IMR-90 (cell line): ENCODE measurements at regions not wholly inside any gene's neighbourhood (a gene's known extent, or its start where the extent isn't known, plus 50 kb on each side); places are given as distances from the start of the nearest gene placed in this dataset.

Source experiments
- ATAC-seq: fragments of 200-7000 bp; cut with Tn5 transposase; 2 replicates; pipeline ENCODE4 v1.9.1; 2020; ENCODE audit warnings: low read depth, mild to moderate bottlenecking, moderate library complexity
- BruUV-seq: library from RNA; stranded (reverse); fragments of 400-500 nt; replicated peaks from 2 replicates; lab custom pipeline; 2021; lab: Mats Ljungman, UMichigan
- CTCF ChIA-PET: fragments of 300-600 bp; formaldehyde crosslinking; extraction: SDS; loops from one replicate; lab custom pipeline; 2021; ENCODE audit warnings: antibody characterized with exemption; lab: Yijun Ruan, JAX
- POLR2A ChIA-PET: fragments of 300-600 bp; sonication (Branson Sonifier 250); formaldehyde crosslinking; loops from one replicate; lab custom pipeline; 2022; ENCODE audit warnings: antibody characterized with exemption; ENCODE audit not compliant: unreplicated experiment; lab: Charles Lee
- DNase-seq: peaks from one replicate; pipeline ENCODE4 v3.0.0; 2013
- H2AFZ ChIP-seq: replicated peaks from 2 replicates; pipeline ENCODE3; 2013; ENCODE audit warnings: low read length, mild to moderate bottlenecking; ENCODE audit not compliant: poor library complexity
- H2AK5ac ChIP-seq: 2 replicates; pipeline ENCODE4 v1.6.1; 2013; ENCODE audit warnings: low read depth, low read length, inconsistent platforms
- H2AK9ac ChIP-seq: replicated peaks from 2 replicates; pipeline ENCODE3; 2013; ENCODE audit warnings: mild to moderate bottlenecking, low read depth, low read length, moderate library complexity; ENCODE audit not compliant: poor library complexity
- H2BK120ac ChIP-seq: 2 replicates; pipeline ENCODE4 v1.6.1; 2013; ENCODE audit warnings: low read depth, low read length, inconsistent platforms
- H2BK15ac ChIP-seq: 3 replicates; pipeline ENCODE4 v1.6.1; 2013; ENCODE audit warnings: low read depth, low read length, inconsistent platforms
- H2BK20ac ChIP-seq: 2 replicates; pipeline ENCODE4 v1.6.1; 2013; ENCODE audit warnings: low read depth, mild to moderate bottlenecking, inconsistent platforms, low read length, moderate library complexity
- H2BK5ac ChIP-seq: 2 replicates; pipeline ENCODE4 v1.6.1; 2013; ENCODE audit warnings: mild to moderate bottlenecking, low read depth, low read length, inconsistent platforms; ENCODE audit not compliant: poor library complexity, severe bottlenecking
- H3K14ac ChIP-seq: replicated peaks from 2 replicates; pipeline ENCODE4 v1.6.1; 2013; ENCODE audit warnings: low read depth, low read length, inconsistent platforms
- H3K18ac ChIP-seq: 2 replicates; pipeline ENCODE4 v1.6.1; 2013; ENCODE audit warnings: low read depth, low read length, control low read depth
- H3K23ac ChIP-seq: 2 replicates; pipeline ENCODE4 v1.6.1; 2013; ENCODE audit warnings: low read depth, low read length, inconsistent platforms
- H3K27ac ChIP-seq: 2 replicates; pipeline ENCODE4 v1.5.1; 2013; ENCODE audit warnings: mild to moderate bottlenecking, control low read depth, low read length; ENCODE audit not compliant: insufficient read depth
- H3K27me3 ChIP-seq: 2 replicates; pipeline ENCODE4 v1.6.1; 2013; ENCODE audit warnings: low read length; ENCODE audit not compliant: control insufficient read depth, insufficient read depth
- H3K36me3 ChIP-seq: 2 replicates; pipeline ENCODE4 v1.6.1; 2013; ENCODE audit warnings: low read length, mixed read lengths; ENCODE audit not compliant: control insufficient read depth, insufficient read depth
- H3K4ac ChIP-seq: 2 replicates; pipeline ENCODE4 v1.6.1; 2013; ENCODE audit warnings: low read depth, low read length, inconsistent platforms
- H3K4me1 ChIP-seq: 2 replicates; pipeline ENCODE4 v1.6.1; 2013; ENCODE audit warnings: low read length, mixed read lengths; ENCODE audit not compliant: control insufficient read depth, insufficient read depth
- H3K4me2 ChIP-seq: 2 replicates; pipeline ENCODE4 v1.6.1; 2013; ENCODE audit warnings: low read depth, mild to moderate bottlenecking, control low read depth, low read length, moderate library complexity
- H3K4me3 ChIP-seq: 2 replicates; pipeline ENCODE4 v1.5.1; 2013; ENCODE audit warnings: low read depth, mild to moderate bottlenecking, control low read depth, low read length, moderate library complexity; ENCODE audit not compliant: insufficient read depth
- H3K56ac ChIP-seq: 2 replicates; pipeline ENCODE4 v1.6.1; 2013; ENCODE audit warnings: low read length, inconsistent platforms; ENCODE audit not compliant: insufficient read depth; ENCODE audit errors: extremely low read depth
- H3K79me1 ChIP-seq, 2 experiments: 2 replicates each; pipeline ENCODE4 v1.6.1; 2013; ENCODE audit warnings: low read length in 2 of 2, inconsistent platforms in 1 of 2, low read depth in 1 of 2
- H3K9ac ChIP-seq: 2 replicates; pipeline ENCODE4 v1.6.1; 2013; ENCODE audit warnings: low read depth, low read length, control low read depth
- H3K9me1 ChIP-seq: 2 replicates; pipeline ENCODE4 v1.6.1; 2013; ENCODE audit warnings: low read length, inconsistent platforms; ENCODE audit not compliant: insufficient read depth
- H3K9me3 ChIP-seq: 2 replicates; pipeline ENCODE4 v1.6.1; 2013; ENCODE audit warnings: low read length; ENCODE audit not compliant: control insufficient read depth, insufficient read depth
- H4K20me1 ChIP-seq: 2 replicates; pipeline ENCODE4 v1.6.1; 2013; ENCODE audit warnings: low read length, inconsistent platforms; ENCODE audit not compliant: insufficient read depth
- H4K5ac ChIP-seq: 2 replicates; pipeline ENCODE4 v1.6.1; 2013; ENCODE audit warnings: mild to moderate bottlenecking, low read depth, low read length, control low read depth
- H4K8ac ChIP-seq, 2 experiments: 2 replicates each; pipeline ENCODE4 v1.6.1; 2013; ENCODE audit warnings: low read depth in 2 of 2, low read length in 2 of 2, control low read depth in 1 of 2, inconsistent platforms in 1 of 2
- H4K91ac ChIP-seq: 2 replicates; pipeline ENCODE4 v1.6.1; 2013; ENCODE audit warnings: low read depth, low read length, inconsistent platforms; ENCODE audit not compliant: insufficient read depth
- CEBPB ChIP-seq: IDR thresholded peaks from 2 replicates; pipeline ENCODE4 v1.6.1; 2012; ENCODE audit warnings: low read depth, low read length, improper control_type of control experiment
- NFE2L2 ChIP-seq: fragments of 150-350 bp; IDR thresholded peaks from 2 replicates; pipeline ENCODE4 v1.6.1; 2016; ENCODE audit warnings: low read depth, mild to moderate bottlenecking, low read length
- RAD21 ChIP-seq: IDR thresholded peaks from 2 replicates; pipeline ENCODE4 v1.6.1; 2012; ENCODE audit warnings: low read length, improper control_type of control experiment
- WGBS, 2 experiments: methylation state at CpG; one replicate each; pipeline versions ENCODE4 v1.1.5 to v1.1.7; 2013; ENCODE audit warnings: missing lambda C conversion rate in 2 of 2; ENCODE audit not compliant: insufficient read length in 1 of 2; ENCODE audit errors: extremely low coverage in 2 of 2; 5-methylcytosine and 5-hydroxymethylcytosine counted together
- dilution Hi-C: fragments of 300-500 bp; cut with HindIII; formaldehyde crosslinking; loops from one replicate; pipeline ENCODE4 v1.14.3; 2018; ENCODE audit warnings: low sequenced_read_pairs; ENCODE audit not compliant: unreplicated experiment
- in situ Hi-C: fragments of 300-500 bp; cut with MboI; formaldehyde crosslinking; loops from 3 replicates; pipeline ENCODE4 v1.14.3; 2019; ENCODE audit warnings: low sequenced_read_pairs, inconsistent platforms, mixed read lengths
- intact Hi-C: fragments of 100-400 bp; cut with micrococcal nuclease; formaldehyde crosslinking; loops from 2 replicates; pipeline ENCODE4 v1.10.0; 2022

GRCh38 chr10:44017483-44018145 is 367.3 kb downstream of the CXCL12 start:
- no peak overlapping the region for H2BK20ac ChIP-seq
- no peak overlapping the region for H3K9ac ChIP-seq
- H3K23ac ChIP-seq, result no peak overlapping the region
- H4K20me1 ChIP-seq, result no peaks in the 10 kb centered on the region
- H3K27me3 ChIP-seq, result peaks cover 14% of the 10 kb centered on the region
- H3K4me1 ChIP-seq, result no peaks in the 10 kb centered on the region; the same call in 1 of the 2 replicates
- ATAC-seq (no peak), DNase-seq (no peak)
- no peaks in the 10 kb centered on the region; the same call in 1 of the 2 replicates for H3K9me1 ChIP-seq
- H4K8ac ChIP-seq, result no peak overlapping the region
- no TSS peak for BruUV-seq
- in situ Hi-C loops (no loop called here), dilution Hi-C loops (no loop called here), intact Hi-C loops (no loop called here)
- H4K91ac ChIP-seq, result no peak overlapping the region
- H3K36me3 ChIP-seq, result no peaks in the 10 kb centered on the region
- H2BK5ac ChIP-seq, result no peak overlapping the region
- H4K5ac ChIP-seq, result no peak overlapping the region
- H3K56ac ChIP-seq, result no peak overlapping the region
- no peak overlapping the region for H2AK5ac ChIP-seq
- no peak overlapping the region for H3K4me2 ChIP-seq
- no peaks in the 10 kb centered on the region for H3K79me1 ChIP-seq
- WGBS, 2 experiments, result 100% methylated on average over 1 of the region's 5 CpGs; no CpG with 5 or more reads in 1 of the 2 experiments
- H2AFZ ChIP-seq, result no peak overlapping the region
- no peak overlapping the region for H2BK15ac ChIP-seq
- ChIA-PET POLR2A (no interaction called here), CTCF (interaction anchor here (1.0 kb wide), 1 partner anchor 327 kb away, joined by 3 read pairs; no protein-coding TSS in a partner anchor)
- no peak overlapping the region for H2AK9ac ChIP-seq
- H3K18ac ChIP-seq, result no peak overlapping the region
- no peak for TF ChIP-seq RAD21
- TF ChIP-seq CEBPB, result no peak
- TF ChIP-seq NFE2L2, result no peak
- no peak overlapping the region for H3K4me3 ChIP-seq
- H3K14ac ChIP-seq, result no peak overlapping the region
- H2BK120ac ChIP-seq, result no peak overlapping the region
- H3K4ac ChIP-seq, result no peak overlapping the region
- H3K27ac ChIP-seq, result no peak overlapping the region
- no peaks in the 10 kb centered on the region for H3K9me3 ChIP-seq
